ENCODE measurements at regions not wholly inside any gene's neighbourhood (a gene's known extent, or its start where the extent isn't known, plus 50 kb on each side); places are given as distances from the start of the nearest gene placed in this dataset.
"Not testable (repeated sequence)": the region's sequence is repeated elsewhere in the genome, so short reads cannot be mapped to it uniquely, and the experiment has no call there.

GRCh38 chr16:51287121-51287755 lies 136.2 kb upstream of the SALL1 start:
- no peaks in the 10 kb centered on the region for H3K27me3 Mint-ChIP-seq (ENCODE audit: low read depth)
- peaks cover 4% of the 10 kb centered on the region for H3K9me3 Mint-ChIP-seq
- no peak for DNase-seq
- H3K4me1 Mint-ChIP-seq (ENCODE audit: low read depth), result no peaks in the 10 kb centered on the region
- no peak overlapping the region for H3K4me3 Mint-ChIP-seq
- ATAC-seq, result no peak
- H3K36me3 Mint-ChIP-seq (ENCODE audit: insufficient read depth), result no peaks in the 10 kb centered on the region

- no peak for DNase-seq
- Mint-ChIP-seq H3K9me3 (peaks cover 4% of the 10 kb centered on the region), H3K4me3 (no peak overlapping the region), H3K36me3 (ENCODE audit: insufficient read depth) (no peaks in the 10 kb centered on the region), H3K4me1 (ENCODE audit: low read depth) (no peaks in the 10 kb centered on the region), H3K27me3 (ENCODE audit: low read depth) (no peaks in the 10 kb centered on the region)
- no peak for ATAC-seq
These were observed 135.2 kb upstream of the SALL1 start for GRCh38 chr16:51286272-51286671.

- DNase-seq (no peak), ATAC-seq (no peak)
- Mint-ChIP-seq H3K9me3 (peaks cover 10% of the 10 kb centered on the region), H3K36me3 (ENCODE audit: insufficient read depth) (no peaks in the 10 kb centered on the region), H3K4me3 (no peak overlapping the region), H3K27me3 (ENCODE audit: low read depth) (no peaks in the 10 kb centered on the region), H3K4me1 (ENCODE audit: low read depth) (no peaks in the 10 kb centered on the region)
These were observed 125.3 kb upstream of the SALL1 start for GRCh38 chr16:51276336-51276735.

GRCh38 chr16:51272420-51272819 lies 121.3 kb upstream of the SALL1 start:
- no peak overlapping the region for H3K4me3 Mint-ChIP-seq
- no peaks in the 10 kb centered on the region for H3K36me3 Mint-ChIP-seq (ENCODE audit: insufficient read depth)
- no peak for ATAC-seq
- H3K9me3 Mint-ChIP-seq, result peaks cover 16% of the 10 kb centered on the region
- H3K4me1 Mint-ChIP-seq (ENCODE audit: low read depth), result no peaks in the 10 kb centered on the region
- no peaks in the 10 kb centered on the region for H3K27me3 Mint-ChIP-seq (ENCODE audit: low read depth)
- no peak for DNase-seq

- H3K4me3 Mint-ChIP-seq, result no peak overlapping the region
- H3K36me3 Mint-ChIP-seq (ENCODE audit: insufficient read depth), result no peaks in the 10 kb centered on the region
- ATAC-seq (no peak), DNase-seq (no peak)
- H3K27me3 Mint-ChIP-seq (ENCODE audit: low read depth), result no peaks in the 10 kb centered on the region
- no peaks in the 10 kb centered on the region for H3K4me1 Mint-ChIP-seq (ENCODE audit: low read depth)
- peaks cover 16% of the 10 kb centered on the region for H3K9me3 Mint-ChIP-seq
These were observed 120.2 kb upstream of the SALL1 start for GRCh38 chr16:51271156-51271701.

GRCh38 chr16:51268237-51268636 lies 117.2 kb upstream of the SALL1 start:
- H3K4me3 Mint-ChIP-seq, result no peak overlapping the region
- DNase-seq (no peak), ATAC-seq (no peak)
- peaks cover 13% of the 10 kb centered on the region for H3K9me3 Mint-ChIP-seq
- no peaks in the 10 kb centered on the region for H3K4me1 Mint-ChIP-seq (ENCODE audit: low read depth)
- no peaks in the 10 kb centered on the region for H3K36me3 Mint-ChIP-seq (ENCODE audit: insufficient read depth)
- no peaks in the 10 kb centered on the region for H3K27me3 Mint-ChIP-seq (ENCODE audit: low read depth)

- Mint-ChIP-seq H3K27me3 (ENCODE audit: low read depth) (no peaks in the 10 kb centered on the region), H3K36me3 (ENCODE audit: insufficient read depth) (no peaks in the 10 kb centered on the region), H3K9me3 (peaks cover 13% of the 10 kb centered on the region), H3K4me1 (ENCODE audit: low read depth) (no peaks in the 10 kb centered on the region), H3K4me3 (no peak overlapping the region)
- DNase-seq, result no peak
- no peak for ATAC-seq
These were observed 116.6 kb upstream of the SALL1 start for GRCh38 chr16:51267681-51268080.

GRCh38 chr16:51262428-51262827 lies 111.4 kb upstream of the SALL1 start:
- no peaks in the 10 kb centered on the region for H3K36me3 Mint-ChIP-seq (ENCODE audit: insufficient read depth)
- DNase-seq (no peak), ATAC-seq (no peak)
- no peaks in the 10 kb centered on the region for H3K4me1 Mint-ChIP-seq (ENCODE audit: low read depth)
- H3K4me3 Mint-ChIP-seq, result no peak overlapping the region
- H3K9me3 Mint-ChIP-seq, result peaks cover 8% of the 10 kb centered on the region
- H3K27me3 Mint-ChIP-seq (ENCODE audit: low read depth), result no peaks in the 10 kb centered on the region

GRCh38 chr16:51261919-51262318 lies 110.8 kb upstream of the SALL1 start:
- no peak for ATAC-seq
- Mint-ChIP-seq H3K9me3 (peaks cover 8% of the 10 kb centered on the region), H3K27me3 (ENCODE audit: low read depth) (no peaks in the 10 kb centered on the region), H3K4me3 (no peak overlapping the region), H3K36me3 (ENCODE audit: insufficient read depth) (no peaks in the 10 kb centered on the region), H3K4me1 (ENCODE audit: low read depth) (no peaks in the 10 kb centered on the region)
- no peak for DNase-seq

GRCh38 chr16:51255349-51255972 lies 104.4 kb upstream of the SALL1 start:
- Mint-ChIP-seq H3K4me1 (ENCODE audit: low read depth) (no peaks in the 10 kb centered on the region), H3K4me3 (no peak overlapping the region), H3K27me3 (ENCODE audit: low read depth) (no peaks in the 10 kb centered on the region), H3K36me3 (ENCODE audit: insufficient read depth) (no peaks in the 10 kb centered on the region), H3K9me3 (peaks cover 8% of the 10 kb centered on the region)
- DNase-seq (no peak), ATAC-seq (no peak)

GRCh38 chr16:51254390-51254789 lies 103.3 kb upstream of the SALL1 start:
- not testable (repeated sequence) for ATAC-seq, H3K4me3 Mint-ChIP-seq, DNase-seq

GRCh38 chr16:51248217-51248616 lies 97.1 kb upstream of the SALL1 start:
- DNase-seq (no peak), ATAC-seq (no peak)
- Mint-ChIP-seq H3K4me3 (no peak overlapping the region), H3K4me1 (ENCODE audit: low read depth) (no peaks in the 10 kb centered on the region), H3K9me3 (peaks cover 14% of the 10 kb centered on the region), H3K36me3 (ENCODE audit: insufficient read depth) (no peaks in the 10 kb centered on the region), H3K27me3 (ENCODE audit: low read depth) (no peaks in the 10 kb centered on the region)

More at GRCh38 chr16:51254390-51254789, 103.3 kb upstream of the SALL1 start:
- not testable (repeated sequence) for H3K4me1 Mint-ChIP-seq (ENCODE audit: low read depth); H3K27me3 Mint-ChIP-seq (ENCODE audit: low read depth); H3K9me3 Mint-ChIP-seq; H3K36me3 Mint-ChIP-seq (ENCODE audit: insufficient read depth)

- H3K4me1 Mint-ChIP-seq (ENCODE audit: low read depth), result no peaks in the 10 kb centered on the region
These were observed 94.6 kb upstream of the SALL1 start for GRCh38 chr16:51245658-51245995.

GRCh38 chr16:51244887-51245657 lies 94.0 kb upstream of the SALL1 start:
- Mint-ChIP-seq H3K4me3 (no peak overlapping the region), H3K36me3 (ENCODE audit: insufficient read depth) (no peaks in the 10 kb centered on the region), H3K27me3 (ENCODE audit: low read depth) (no peaks in the 10 kb centered on the region), H3K9me3 (peaks cover 10% of the 10 kb centered on the region), H3K4me1 (ENCODE audit: low read depth) (no peaks in the 10 kb centered on the region)
- ATAC-seq, result no peak
- DNase-seq, result no peak

More at GRCh38 chr16:51245658-51245995, 94.6 kb upstream of the SALL1 start:
- Mint-ChIP-seq H3K27me3 (ENCODE audit: low read depth) (no peaks in the 10 kb centered on the region), H3K9me3 (peaks cover 10% of the 10 kb centered on the region), H3K36me3 (ENCODE audit: insufficient read depth) (no peaks in the 10 kb centered on the region), H3K4me3 (no peak overlapping the region)
- ATAC-seq (no peak), DNase-seq (no peak)

Data from activated T-cell treated with anti-CD3 and anti-CD28 coated beads, Interleukin-2, amount 50 U/mL, for 4 hours (primary cell).